GM23248 (cell line): ENCODE measurements at regions not wholly inside any gene's neighbourhood (a gene's known extent, or its start where the extent isn't known, plus 50 kb on each side); places are given as distances from the start of the nearest gene placed in this dataset.
A peak's percentile ranks its signal among the peaks of the same experiment; 100 is the strongest.

Experiments used
- DNase-seq: peaks from one replicate; pipeline ENCODE4 v3.0.0-alpha.2; 2015
- H2AFZ ChIP-seq: fragments of 200-600 bp; sonication (generic); 2 replicates; pipeline ENCODE4 v1.6.1; 2016; ENCODE audit warnings: antibody characterized with exemption
- H3F3A ChIP-seq: fragments of 200-600 bp; sonication (generic); 2 replicates; pipeline ENCODE4 v1.6.1; 2016; ENCODE audit warnings: mild to moderate bottlenecking, antibody characterized with exemption, mixed run types; ENCODE audit not compliant: insufficient read depth
- H3K27ac ChIP-seq: fragments of 200-600 bp; sonication (generic); 2 replicates; pipeline ENCODE4 v1.5.1; 2016; ENCODE audit warnings: mild to moderate bottlenecking
- H3K27me3 ChIP-seq: fragments of 200-600 bp; sonication (generic); replicated peaks from 2 replicates; pipeline ENCODE4 v1.6.1; 2016; ENCODE audit warnings: mild to moderate bottlenecking; ENCODE audit not compliant: insufficient read depth
- H3K36me3 ChIP-seq: fragments of 200-600 bp; sonication (generic); 2 replicates; pipeline ENCODE4 v1.6.1; 2016; ENCODE audit warnings: low read depth, mild to moderate bottlenecking
- H3K4me1 ChIP-seq: fragments of 200-600 bp; sonication (generic); 2 replicates; pipeline ENCODE4 v1.6.1; 2016; ENCODE audit warnings: mild to moderate bottlenecking; ENCODE audit not compliant: insufficient read depth
- H3K4me2 ChIP-seq: fragments of 200-600 bp; sonication (generic); one replicate; pipeline ENCODE4 v1.6.1; 2016; ENCODE audit warnings: mild to moderate bottlenecking; ENCODE audit not compliant: unreplicated experiment
- H3K4me3 ChIP-seq: fragments of 200-600 bp; sonication (generic); 2 replicates; pipeline ENCODE4 v1.5.1; 2016; ENCODE audit warnings: mild to moderate bottlenecking
- H3K79me2 ChIP-seq: fragments of 200-600 bp; sonication (generic); 2 replicates; pipeline ENCODE4 v1.6.1; 2016; ENCODE audit warnings: mild to moderate bottlenecking; ENCODE audit not compliant: insufficient read depth
- H3K9ac ChIP-seq: fragments of 200-600 bp; sonication (generic); 2 replicates; pipeline ENCODE4 v1.6.1; 2016; ENCODE audit warnings: mild to moderate bottlenecking
- H3K9me2 ChIP-seq: fragments of 200-600 bp; sonication (generic); 2 replicates; pipeline ENCODE4 v1.6.1; 2016; ENCODE audit warnings: mixed run types, mild to moderate bottlenecking, moderate library complexity; ENCODE audit not compliant: insufficient read depth
- H3K9me3 ChIP-seq: fragments of 200-600 bp; sonication (generic); one replicate; pipeline ENCODE4 v1.6.1; 2017; ENCODE audit warnings: low read depth
- H4K20me1 ChIP-seq: fragments of 200-600 bp; sonication (generic); 2 replicates; pipeline ENCODE4 v1.6.0; 2016; ENCODE audit not compliant: insufficient read depth
- EZH2 ChIP-seq: fragments of 200-600 bp; sonication (generic); IDR thresholded peaks from 2 replicates; pipeline ENCODE4 v1.6.1; 2018; ENCODE audit warnings: antibody characterized with exemption, mild to moderate bottlenecking; ENCODE audit not compliant: insufficient read depth, poor library complexity, severe bottlenecking
- EZH2phosphoT487 ChIP-seq: fragments of 200-600 bp; sonication (generic); IDR thresholded peaks from 2 replicates; pipeline ENCODE4 v1.6.1; 2018; ENCODE audit warnings: antibody characterized with exemption, moderate library complexity, mild to moderate bottlenecking, low read depth; ENCODE audit not compliant: insufficient read depth
- WGBS, 2 experiments: methylation state at CpG; one replicate each; pipeline ENCODE4 v1.1.6; 2015 to 2017; ENCODE audit warnings: low lambda C conversion rate in 2 of 2, low coverage in 1 of 2; ENCODE audit errors: missing lambda C conversion rate in 2 of 2; 5-methylcytosine and 5-hydroxymethylcytosine counted together
- in situ Hi-C: fragments of 300-500 bp; cut with MboI; formaldehyde crosslinking; loops from 2 replicates; pipeline ENCODE4 v1.15.0; 2020

- no peak for TF ChIP-seq EZH2phosphoT487
- TF ChIP-seq EZH2: no peak
- Histone ChIP-seq H3K27ac (no peak overlapping the region), H3K4me3 (no peak overlapping the region), H3K4me1 (no peaks in the 10 kb centered on the region), H3F3A (no peaks in the 10 kb centered on the region), H3K9me2 (no peaks in the 10 kb centered on the region), H3K36me3 (no peaks in the 10 kb centered on the region), H3K79me2 (no peaks in the 10 kb centered on the region), H3K9me3 (no peaks in the 10 kb centered on the region), H2AFZ (no peak overlapping the region), H3K27me3 (peaks cover 11% of the 10 kb centered on the region; the same call in 1 of the 2 replicates), H3K9ac (no peak overlapping the region), H4K20me1 (no peaks in the 10 kb centered on the region), H3K4me2 (no peak overlapping the region)
- 0 to 5% methylated on average over 2 of the region's 2 CpGs for WGBS, 2 experiments
- in situ Hi-C loops: no loop called here
- peak; percentile 11 for DNase-seq
Observed at GRCh38 chr11:59285716-59286260, 72.9 kb upstream of the OR5AN1 start.

- Histone ChIP-seq H3K4me3 (no peak overlapping the region), H3K4me2 (no peak overlapping the region), H3K9me3 (no peaks in the 10 kb centered on the region), H3F3A (no peaks in the 10 kb centered on the region), H3K36me3 (no peaks in the 10 kb centered on the region), H3K9ac (no peak overlapping the region), H3K27me3 (peaks cover 11% of the 10 kb centered on the region; the same call in 1 of the 2 replicates), H2AFZ (no peak overlapping the region), H3K9me2 (no peaks in the 10 kb centered on the region), H3K4me1 (no peaks in the 10 kb centered on the region), H3K27ac (no peak overlapping the region), H4K20me1 (no peaks in the 10 kb centered on the region), H3K79me2 (no peaks in the 10 kb centered on the region)
- 22 to 27% methylated on average over 5 of the region's 5 CpGs for WGBS, 2 experiments
- TF ChIP-seq EZH2: no peak
- no peak for TF ChIP-seq EZH2phosphoT487
- in situ Hi-C loops: no loop called here
- DNase-seq: no peak
Observed at GRCh38 chr11:59284773-59285129, 72.0 kb upstream of the MPEG1 start.

GRCh38 chr11:59283825-59284772 lies 71.4 kb upstream of the MPEG1 start:
- no peak overlapping the region for H2AFZ ChIP-seq
- H3K4me1 ChIP-seq: no peaks in the 10 kb centered on the region
- no peaks in the 10 kb centered on the region for H3K36me3 ChIP-seq
- H3F3A ChIP-seq: no peaks in the 10 kb centered on the region
- H3K9me2 ChIP-seq: no peaks in the 10 kb centered on the region
- peaks cover 11% of the 10 kb centered on the region; the same call in 1 of the 2 replicates for H3K27me3 ChIP-seq
- in situ Hi-C loops: no loop called here
- no peaks in the 10 kb centered on the region for H4K20me1 ChIP-seq
- DNase-seq: peak; percentile 68
- TF ChIP-seq EZH2phosphoT487: no peak
- TF ChIP-seq EZH2: no peak
- H3K4me2 ChIP-seq: no peak overlapping the region
- no peak overlapping the region for H3K4me3 ChIP-seq
- no peaks in the 10 kb centered on the region for H3K79me2 ChIP-seq
- H3K9ac ChIP-seq: no peak overlapping the region
- no peak overlapping the region for H3K27ac ChIP-seq
- WGBS, 2 experiments: 35 to 38% methylated on average over 14 of the region's 14 CpGs
- no peaks in the 10 kb centered on the region for H3K9me3 ChIP-seq

- Histone ChIP-seq H3K79me2 (no peaks in the 10 kb centered on the region), H3K4me2 (no peak overlapping the region), H3K27ac (no peak overlapping the region), H3K27me3 (peaks cover 11% of the 10 kb centered on the region; the same call in 1 of the 2 replicates), H3K9me3 (no peaks in the 10 kb centered on the region), H3K4me3 (no peak overlapping the region), H2AFZ (no peak overlapping the region), H3K9me2 (no peaks in the 10 kb centered on the region), H4K20me1 (no peaks in the 10 kb centered on the region), H3K4me1 (no peaks in the 10 kb centered on the region), H3K9ac (no peak overlapping the region), H3K36me3 (no peaks in the 10 kb centered on the region), H3F3A (no peaks in the 10 kb centered on the region)
- WGBS, 2 experiments: 65 to 69% methylated on average over 4 of the region's 4 CpGs
- in situ Hi-C loops: no loop called here
- DNase-seq: no peak
- TF ChIP-seq EZH2: no peak
- no peak for TF ChIP-seq EZH2phosphoT487
Observed at GRCh38 chr11:59283311-59283710, 70.6 kb upstream of the MPEG1 start.
